ENCODE measurements at regions not wholly inside any gene's neighbourhood (a gene's known extent, or its start where the extent isn't known, plus 50 kb on each side); places are given as distances from the start of the nearest gene placed in this dataset.

DNA sequence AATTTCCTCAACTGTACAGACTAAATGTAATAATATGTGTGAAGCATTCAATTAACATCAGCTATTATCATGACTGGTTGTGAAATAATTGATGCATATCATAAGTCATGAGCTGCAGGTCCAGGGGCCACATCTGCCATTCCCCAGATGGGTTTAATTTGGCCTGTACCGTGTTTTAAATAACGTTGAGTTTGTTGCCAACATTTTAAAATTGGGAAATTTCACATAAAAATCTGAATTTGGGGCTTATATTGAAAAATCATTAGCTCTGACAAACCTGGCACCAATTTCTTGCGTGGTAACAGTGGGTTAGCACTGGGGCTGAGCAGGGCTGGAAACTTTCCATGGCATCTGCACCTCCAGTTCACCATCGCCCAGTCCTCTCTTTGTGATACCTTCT is 193.9 kb downstream of the SNX19 start:
- TF ChIP-seq, protein P1, sequence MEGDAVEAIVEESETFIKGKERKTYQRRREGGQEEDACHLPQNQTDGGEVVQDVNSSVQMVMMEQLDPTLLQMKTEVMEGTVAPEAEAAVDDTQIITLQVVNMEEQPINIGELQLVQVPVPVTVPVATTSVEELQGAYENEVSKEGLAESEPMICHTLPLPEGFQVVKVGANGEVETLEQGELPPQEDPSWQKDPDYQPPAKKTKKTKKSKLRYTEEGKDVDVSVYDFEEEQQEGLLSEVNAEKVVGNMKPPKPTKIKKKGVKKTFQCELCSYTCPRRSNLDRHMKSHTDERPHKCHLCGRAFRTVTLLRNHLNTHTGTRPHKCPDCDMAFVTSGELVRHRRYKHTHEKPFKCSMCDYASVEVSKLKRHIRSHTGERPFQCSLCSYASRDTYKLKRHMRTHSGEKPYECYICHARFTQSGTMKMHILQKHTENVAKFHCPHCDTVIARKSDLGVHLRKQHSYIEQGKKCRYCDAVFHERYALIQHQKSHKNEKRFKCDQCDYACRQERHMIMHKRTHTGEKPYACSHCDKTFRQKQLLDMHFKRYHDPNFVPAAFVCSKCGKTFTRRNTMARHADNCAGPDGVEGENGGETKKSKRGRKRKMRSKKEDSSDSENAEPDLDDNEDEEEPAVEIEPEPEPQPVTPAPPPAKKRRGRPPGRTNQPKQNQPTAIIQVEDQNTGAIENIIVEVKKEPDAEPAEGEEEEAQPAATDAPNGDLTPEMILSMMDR (IDR thresholded peaks at IDR 0.05), result no peak
- TF ChIP-seq POLR2A (IDR thresholded peaks at IDR 0.05), result no peak
- no peak for TF ChIP-seq EP300 (IDR thresholded peaks at IDR 0.05)

All from ovary (tissue), 3 donors.